RWPE1 (cell line): ENCODE measurements at regions not wholly inside any gene's neighbourhood (a gene's known extent, or its start where the extent isn't known, plus 50 kb on each side); places are given as distances from the start of the nearest gene placed in this dataset.

Experiments
- CTCF ChIA-PET: fragments of 350-600 bp; sonication (Branson Sonifier 250); formaldehyde crosslinking; extraction: SDS; loops from one replicate; lab custom pipeline; 2021; lab: Yijun Ruan, JAX
- POLR2A ChIA-PET: fragments of 400-600 bp; formaldehyde crosslinking; extraction: SDS; loops from one replicate; lab custom pipeline; 2020; ENCODE audit warnings: antibody characterized with exemption; ENCODE audit not compliant: low non-redundant PET; lab: Yijun Ruan, JAX
- DNase-seq: peaks from one replicate; pipeline ENCODE4 v3.0.0; 2012; ENCODE audit warnings: low spot score
- H3K27ac ChIP-seq: fragments of 450-650 bp; 2 replicates; pipeline ENCODE4 v1.5.1; 2017
- TF ChIP-seq, protein P1 (sequence below): fragments of 450-650 bp; conservative IDR thresholded peaks from 2 replicates; pipeline ENCODE4 v1.5.1; 2017; ENCODE audit warnings: low read depth, mild to moderate bottlenecking

DNA sequence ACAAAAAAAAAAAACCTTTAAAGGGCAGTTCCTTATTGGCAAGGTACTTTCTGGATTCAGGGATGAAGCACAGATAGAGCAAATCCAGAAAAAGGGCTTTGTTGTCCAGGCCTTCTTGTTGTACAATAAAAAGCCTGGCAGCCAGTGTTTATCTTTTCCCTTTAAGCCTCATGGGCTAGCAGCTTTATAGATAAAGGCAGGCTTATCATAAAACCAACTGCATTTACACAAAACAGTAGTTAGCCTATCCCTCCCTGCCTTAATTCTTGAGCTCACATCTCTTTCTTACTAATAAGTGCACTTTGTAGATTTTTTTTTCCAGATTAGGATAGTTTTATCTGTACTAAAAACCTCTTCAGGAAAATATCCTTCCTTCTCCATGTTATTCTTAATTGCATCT lies 662.8 kb upstream of the CCDC54 start:
- no peak overlapping the region for H3K27ac ChIP-seq
- CTCF ChIA-PET = no interaction called here
- TF ChIP-seq, protein P1, sequence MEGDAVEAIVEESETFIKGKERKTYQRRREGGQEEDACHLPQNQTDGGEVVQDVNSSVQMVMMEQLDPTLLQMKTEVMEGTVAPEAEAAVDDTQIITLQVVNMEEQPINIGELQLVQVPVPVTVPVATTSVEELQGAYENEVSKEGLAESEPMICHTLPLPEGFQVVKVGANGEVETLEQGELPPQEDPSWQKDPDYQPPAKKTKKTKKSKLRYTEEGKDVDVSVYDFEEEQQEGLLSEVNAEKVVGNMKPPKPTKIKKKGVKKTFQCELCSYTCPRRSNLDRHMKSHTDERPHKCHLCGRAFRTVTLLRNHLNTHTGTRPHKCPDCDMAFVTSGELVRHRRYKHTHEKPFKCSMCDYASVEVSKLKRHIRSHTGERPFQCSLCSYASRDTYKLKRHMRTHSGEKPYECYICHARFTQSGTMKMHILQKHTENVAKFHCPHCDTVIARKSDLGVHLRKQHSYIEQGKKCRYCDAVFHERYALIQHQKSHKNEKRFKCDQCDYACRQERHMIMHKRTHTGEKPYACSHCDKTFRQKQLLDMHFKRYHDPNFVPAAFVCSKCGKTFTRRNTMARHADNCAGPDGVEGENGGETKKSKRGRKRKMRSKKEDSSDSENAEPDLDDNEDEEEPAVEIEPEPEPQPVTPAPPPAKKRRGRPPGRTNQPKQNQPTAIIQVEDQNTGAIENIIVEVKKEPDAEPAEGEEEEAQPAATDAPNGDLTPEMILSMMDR = no peak
- POLR2A ChIA-PET = no interaction called here
- DNase-seq = no peak

DNA sequence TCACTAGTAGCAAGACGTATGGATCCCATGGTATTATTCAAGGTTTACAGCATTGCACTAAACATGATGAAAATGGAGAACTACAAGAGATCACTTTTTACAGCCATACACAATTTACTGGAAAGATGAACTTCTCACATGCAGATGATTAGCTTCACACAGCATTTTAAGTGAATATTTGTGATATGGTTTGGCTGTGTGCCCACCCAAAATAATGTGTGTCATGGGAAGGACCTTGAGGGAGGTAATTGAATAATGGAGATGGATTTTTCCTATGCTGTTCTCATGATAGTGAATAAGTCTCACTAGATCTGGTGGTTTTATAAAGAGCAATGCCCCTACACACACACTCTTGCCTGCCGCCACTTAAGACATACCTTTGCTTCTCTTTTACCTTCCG lies 662.0 kb upstream of the CCDC54 start:
- no peak for DNase-seq
- ChIA-PET POLR2A (no interaction called here), CTCF (interaction anchor here (0.6 kb wide), 1 partner anchor 863 kb away, joined by 3 read pairs; no protein-coding TSS in a partner anchor)
- TF ChIP-seq, protein P1 = no peak
- no peak overlapping the region for H3K27ac ChIP-seq

DNA sequence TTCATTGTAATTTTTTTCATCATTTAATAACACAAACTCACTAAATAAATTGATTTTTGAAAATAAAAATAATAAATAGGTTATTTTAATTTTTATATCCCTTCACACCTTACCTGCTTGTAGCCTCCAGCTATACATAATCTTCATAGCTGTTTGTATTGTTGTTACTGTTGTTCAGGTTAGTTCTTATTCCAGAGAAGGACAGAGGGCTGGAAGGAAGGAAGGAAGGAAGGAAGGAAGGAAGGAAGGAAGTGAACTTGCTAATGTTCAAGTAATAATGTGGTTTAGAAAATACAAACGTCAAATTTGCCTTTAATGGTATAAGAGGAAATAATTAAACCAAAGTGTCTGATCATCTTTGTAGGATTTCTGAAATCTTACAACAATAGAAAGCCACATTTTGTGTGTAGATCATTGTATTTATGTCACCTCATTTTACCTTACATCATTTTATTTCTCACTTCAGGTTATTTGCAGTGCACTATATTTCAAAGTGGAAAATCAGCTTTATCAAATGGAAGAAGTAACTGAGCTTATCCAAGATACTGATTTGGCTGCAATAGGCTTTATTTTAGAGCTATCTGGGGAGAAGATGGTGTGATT lies 660.0 kb upstream of the CCDC54 start:
- POLR2A ChIA-PET = no interaction called here
- CTCF ChIA-PET = interaction anchor here (0.7 to 1.2 kb wide), 2 partner anchors 159 to 266 kb away, joined by 3 read pairs; no protein-coding TSS in a partner anchor
- no peak overlapping the region for H3K27ac ChIP-seq
- no peak for DNase-seq
- TF ChIP-seq, protein P1 = no peak

DNA sequence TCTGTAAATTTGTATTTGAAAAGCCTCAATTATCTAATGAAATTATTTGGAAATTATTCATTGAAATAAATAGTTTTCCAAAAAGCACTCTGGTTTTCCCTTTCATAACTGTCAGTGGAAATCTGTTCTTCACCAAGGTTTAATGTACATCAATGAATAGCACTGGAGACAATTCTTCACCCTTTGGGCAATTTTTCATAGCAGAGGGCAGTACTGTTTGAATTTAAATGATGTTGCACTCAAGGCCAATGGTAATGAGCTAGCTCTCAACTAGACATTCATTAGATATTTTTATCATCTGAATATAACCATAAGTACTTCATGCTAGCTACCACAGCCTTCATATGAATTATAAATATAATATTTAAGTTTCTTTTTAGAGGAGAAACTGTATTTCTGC lies 658.2 kb upstream of the CCDC54 start:
- TF ChIP-seq, protein P1 = no peak
- H3K27ac ChIP-seq = no peak overlapping the region
- ChIA-PET CTCF (interaction anchor here (0.6 kb wide), 1 partner anchor 46 kb away, joined by 3 read pairs; no protein-coding TSS in a partner anchor), POLR2A (no interaction called here)
- no peak for DNase-seq

DNA sequence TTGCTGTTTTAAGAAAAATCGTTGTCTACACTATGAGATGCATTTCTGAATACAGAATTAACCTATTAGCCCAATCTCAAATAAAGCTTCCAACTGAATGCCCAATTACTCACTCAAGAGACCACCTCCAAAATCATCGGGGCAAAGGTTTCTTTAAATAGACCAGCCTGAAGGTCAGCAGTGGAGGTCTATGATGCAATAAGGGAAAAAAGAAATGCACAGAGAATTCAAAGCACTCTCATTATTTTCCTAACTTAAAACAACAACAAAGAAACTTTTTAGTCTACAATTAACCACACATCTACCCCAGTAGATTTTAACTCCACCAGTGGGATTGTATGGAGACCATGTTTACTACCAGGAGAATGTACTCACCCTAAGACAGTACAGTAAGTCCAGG lies 657.7 kb upstream of the CCDC54 start:
- TF ChIP-seq, protein P1 = no peak
- CTCF ChIA-PET = no interaction called here
- DNase-seq = no peak
- POLR2A ChIA-PET = no interaction called here
- H3K27ac ChIP-seq = no peak overlapping the region

DNA sequence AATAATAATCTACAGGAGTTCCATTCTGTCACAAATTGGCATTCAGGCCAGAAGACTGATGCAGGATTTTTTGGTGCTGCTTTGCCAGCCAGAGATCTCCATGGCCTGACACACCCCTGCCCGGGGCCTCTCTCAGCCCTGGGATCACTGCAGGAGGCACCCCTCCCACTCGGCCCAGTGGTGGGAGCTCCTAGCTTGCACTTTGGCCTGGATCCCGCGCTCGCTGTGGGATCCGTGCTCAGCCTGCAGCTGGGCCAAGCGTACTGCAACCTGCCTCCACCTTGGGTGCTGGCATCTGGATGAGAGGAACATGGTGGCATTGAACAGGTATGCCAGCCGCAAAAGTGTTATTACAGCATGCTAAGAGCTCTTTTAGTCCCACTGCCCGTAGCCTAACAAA lies 656.7 kb upstream of the CCDC54 start:
- ChIA-PET POLR2A (no interaction called here), CTCF (no interaction called here)
- TF ChIP-seq, protein P1 = no peak
- DNase-seq = no peak
- H3K27ac ChIP-seq = no peak overlapping the region
